Vagina (tissue), 2 donors: ENCODE measurements at regions not wholly inside any gene's neighbourhood (a gene's known extent, or its start where the extent isn't known, plus 50 kb on each side); places are given as distances from the start of the nearest gene placed in this dataset.

ENCODE experiments used
- CTCF ChIP-seq, 3 experiments: fragments of 450-650 bp in 2 of 3; fragments of 200-600 bp in 1 of 3; sonication (generic) in 1 of 3; IDR thresholded peaks; one replicate each; pipeline ENCODE4 v1.5.1; 2017 to 2019; ENCODE audit warnings: antibody characterized with exemption in 3 of 3, mild to moderate bottlenecking in 2 of 3, moderate library complexity in 2 of 3
- POLR2AphosphoS5 ChIP-seq, 2 donors: sonication (generic); formaldehyde crosslinking; IDR thresholded peaks; one replicate each; pipeline ENCODE4 v1.9.0; 2017; ENCODE audit warnings: antibody characterized with exemption in 2 of 2, mild to moderate bottlenecking in 2 of 2, low read depth in 1 of 2; ENCODE audit not compliant: insufficient read depth in 1 of 2

- no peak for TF ChIP-seq POLR2AphosphoS5 (IDR thresholded peaks at IDR 0.05; ENCODE audit: insufficient read depth in 1 of 2, low read depth in 1 of 2)
- TF ChIP-seq CTCF (IDR thresholded peaks at IDR 0.05): no peak
Measured at GRCh38 chr13:97101912-97102708, 107.8 kb upstream of the OXGR1 start.
